ENCODE measurements at regions not wholly inside any gene's neighbourhood (a gene's known extent, or its start where the extent isn't known, plus 50 kb on each side); places are given as distances from the start of the nearest gene placed in this dataset.
A peak's percentile ranks its signal among the peaks of the same experiment; 100 is the strongest.
"Not testable (repeated sequence)": the region's sequence is repeated elsewhere in the genome, so short reads cannot be mapped to it uniquely, and the experiment has no call there.

- DNase-seq = no peak
These were observed 109.6 kb downstream of the CTNND1 start for GRCh38 chr11:57871231-57871630.

- DNase-seq = no peak
These were observed 111.8 kb downstream of the CTNND1 start for GRCh38 chr11:57873196-57873911.

GRCh38 chr11:57874981-57875380 is 113.4 kb downstream of the CTNND1 start:
- no peak for DNase-seq

GRCh38 chr11:57881647-57882046 is 120.0 kb downstream of the CTNND1 start:
- no peak for DNase-seq

GRCh38 chr11:57883630-57884029 is 122.0 kb downstream of the CTNND1 start:
- DNase-seq = no peak

GRCh38 chr11:57885298-57886050 is 123.9 kb downstream of the CTNND1 start:
- DNase-seq = no peak

- no peak for DNase-seq
These were observed 126.8 kb downstream of the CTNND1 start for GRCh38 chr11:57888386-57888785.

GRCh38 chr11:57890521-57890920 is 128.9 kb downstream of the CTNND1 start:
- DNase-seq = no peak

GRCh38 chr11:57893200-57893599 is 130.5 kb upstream of the OR9Q1 start:
- not testable (repeated sequence) for DNase-seq

- DNase-seq = no peak
These were observed 127.1 kb upstream of the OR9Q1 start for GRCh38 chr11:57896361-57897145.

GRCh38 chr11:57899378-57899777 is 124.3 kb upstream of the OR9Q1 start:
- no peak for DNase-seq

GRCh38 chr11:57900320-57900719 is 123.4 kb upstream of the OR9Q1 start:
- DNase-seq = peak; percentile 5

- no peak for DNase-seq
These were observed 122.4 kb upstream of the OR9Q1 start for GRCh38 chr11:57901278-57901677.

- no peak for DNase-seq
These were observed 121.9 kb upstream of the OR9Q1 start for GRCh38 chr11:57901756-57902155.

- DNase-seq = no peak
These were observed 120.7 kb upstream of the OR9Q1 start for GRCh38 chr11:57903011-57903410.

- DNase-seq = no peak
These were observed 120.1 kb upstream of the OR9Q1 start for GRCh38 chr11:57903441-57904123.

GRCh38 chr11:57904376-57904775 is 119.3 kb upstream of the OR9Q1 start:
- DNase-seq = no peak

- no peak for DNase-seq
These were observed 118.2 kb upstream of the OR9Q1 start for GRCh38 chr11:57905439-57905838.

- DNase-seq = not testable (repeated sequence)
These were observed 115.3 kb upstream of the OR9Q1 start for GRCh38 chr11:57908399-57908798.

- not testable (repeated sequence) for DNase-seq
These were observed 112.2 kb upstream of the OR9Q1 start for GRCh38 chr11:57911522-57911921.

GRCh38 chr11:57913715-57914704 is 109.7 kb upstream of the OR9Q1 start:
- no peak for DNase-seq

GRCh38 chr11:57917632-57918031 is 106.0 kb upstream of the OR9Q1 start:
- DNase-seq = no peak

All from NCI-H748 treated with DMSO at 0.1 percent for 48 hours (cell line).